HEK293T (cell line): ENCODE measurements at regions not wholly inside any gene's neighbourhood (a gene's known extent, or its start where the extent isn't known, plus 50 kb on each side); places are given as distances from the start of the nearest gene placed in this dataset.

Experiments used
- BHLHE40 ChIP-seq: fragments of 450-650 bp; IDR thresholded peaks from 2 replicates; pipeline ENCODE4 v1.6.1; 2016; ENCODE audit warnings: mild to moderate bottlenecking, moderate library complexity, borderline replicate concordance
- ELF4 ChIP-seq: fragments of 450-650 bp; IDR thresholded peaks from 2 replicates; pipeline ENCODE4 v1.6.1; 2017; ENCODE audit warnings: antibody characterized with exemption
- FOXM1 ChIP-seq: fragments of 450-650 bp; IDR thresholded peaks from 2 replicates; pipeline ENCODE4 v1.6.1; 2017; ENCODE audit warnings: mild to moderate bottlenecking, borderline replicate concordance
- LEF1 ChIP-seq: fragments of 450-650 bp; IDR thresholded peaks from 2 replicates; pipeline ENCODE4 v1.6.1; 2017; ENCODE audit warnings: mild to moderate bottlenecking, borderline replicate concordance
- NFRKB ChIP-seq: fragments of 450-650 bp; IDR thresholded peaks from 2 replicates; pipeline ENCODE4 v1.6.1; 2016; ENCODE audit warnings: mild to moderate bottlenecking, moderate library complexity
- PKNOX1 ChIP-seq: fragments of 450-650 bp; IDR thresholded peaks from 2 replicates; pipeline ENCODE4 v1.6.1; 2016
- SP1 ChIP-seq: fragments of 450-650 bp; IDR thresholded peaks from 2 replicates; pipeline ENCODE4 v1.6.1; 2017
- SUZ12 ChIP-seq: fragments of 450-650 bp; IDR thresholded peaks from 2 replicates; pipeline ENCODE4 v1.6.1; 2016; ENCODE audit warnings: mild to moderate bottlenecking
- TARDBP ChIP-seq: fragments of 450-650 bp; IDR thresholded peaks from 2 replicates; pipeline ENCODE4 v1.6.1; 2016

GRCh38 chr9:13027879-13028278 is 251.6 kb downstream of the MPDZ start:
- TF ChIP-seq BHLHE40 (no peak), LEF1 (no peak), SUZ12 (no peak), PKNOX1 (no peak), SP1 (no peak), NFRKB (no peak), TARDBP (no peak), ELF4 (no peak), FOXM1 (no peak)
